ENCODE measurements at regions not wholly inside any gene's neighbourhood (a gene's known extent, or its start where the extent isn't known, plus 50 kb on each side); places are given as distances from the start of the nearest gene placed in this dataset.

GRCh38 chr16:25553711-25554436 is 137.9 kb upstream of the HS3ST4 start (continued):
- no peak for TF ChIP-seq REST (IDR thresholded peaks at IDR 0.05; ENCODE audit: low read depth)
- TF ChIP-seq EZH2phosphoT487 (IDR thresholded peaks at IDR 0.05; ENCODE audit: borderline replicate concordance), result no peak
- no peak for TF ChIP-seq FOSL1 (IDR thresholded peaks at IDR 0.05; ENCODE audit: low read depth)
- TF ChIP-seq ZFX (IDR thresholded peaks at IDR 0.05), result no peak
- no peak for TF ChIP-seq EZH2 (IDR thresholded peaks at IDR 0.05)

GRCh38 chr16:25550647-25551046 is 141.1 kb upstream of the HS3ST4 start:
- H3K4me3 ChIP-seq (replicated peaks in 1 of 2; ENCODE audit: low read depth in 1 of 2, low read length in 2 of 2), result no peak overlapping the region
- no TSS peak for BruUV-seq (replicated peaks)
- POLR2A ChIA-PET, result no interaction called here
- no peaks in the 10 kb centered on the region for H3K27me3 ChIP-seq (ENCODE audit: insufficient read depth, low read length)
- H3K36me3 ChIP-seq (ENCODE audit: control insufficient read depth in 1 of 2, insufficient read depth in 2 of 2, low read length in 2 of 2), result no peaks in the 10 kb centered on the region
- DNase-seq (ENCODE audit: low read depth, low spot score) (no peak), ATAC-seq (no peak)
- H3K79me2 ChIP-seq (ENCODE audit: insufficient read depth, low read length), result no peaks in the 10 kb centered on the region
- RAD21 ChIA-PET (ENCODE audit: low non-redundant PET in 1 of 2, low total read pairs in 2 of 2, uncharacterized antibody in 2 of 2, unreplicated experiment in 2 of 2), result no interaction called here
- no peak overlapping the region for H3K9ac ChIP-seq (ENCODE audit: low read length)
- no peaks in the 10 kb centered on the region for H3K9me2 ChIP-seq (ENCODE audit: insufficient read depth)
- no peaks in the 10 kb centered on the region for H3K4me1 ChIP-seq (ENCODE audit: control insufficient read depth in 1 of 2, insufficient read depth in 2 of 2, low read length in 2 of 2)
- no peak overlapping the region for H3K27ac ChIP-seq (ENCODE audit: low read depth, low read length)
- intact Hi-C loops (cut with micrococcal nuclease), result no loop called here
- no peak overlapping the region for H3K4me2 ChIP-seq (ENCODE audit: low read length)
- no peaks in the 10 kb centered on the region for H3K9me3 ChIP-seq (ENCODE audit: control insufficient read depth in 1 of 2, insufficient read depth in 1 of 2, low read depth in 1 of 2, low read length in 2 of 2)
- CTCF ChIA-PET, result no interaction called here
- no peak overlapping the region for H2AFZ ChIP-seq (ENCODE audit: low read depth, low read length, poor library complexity, severe bottlenecking)
- no peaks in the 10 kb centered on the region for H4K20me1 ChIP-seq (ENCODE audit: insufficient read depth)
- TF ChIP-seq SP1 (IDR thresholded peaks at IDR 0.05; ENCODE audit: low read depth), result no peak
- TF ChIP-seq, protein P1, sequence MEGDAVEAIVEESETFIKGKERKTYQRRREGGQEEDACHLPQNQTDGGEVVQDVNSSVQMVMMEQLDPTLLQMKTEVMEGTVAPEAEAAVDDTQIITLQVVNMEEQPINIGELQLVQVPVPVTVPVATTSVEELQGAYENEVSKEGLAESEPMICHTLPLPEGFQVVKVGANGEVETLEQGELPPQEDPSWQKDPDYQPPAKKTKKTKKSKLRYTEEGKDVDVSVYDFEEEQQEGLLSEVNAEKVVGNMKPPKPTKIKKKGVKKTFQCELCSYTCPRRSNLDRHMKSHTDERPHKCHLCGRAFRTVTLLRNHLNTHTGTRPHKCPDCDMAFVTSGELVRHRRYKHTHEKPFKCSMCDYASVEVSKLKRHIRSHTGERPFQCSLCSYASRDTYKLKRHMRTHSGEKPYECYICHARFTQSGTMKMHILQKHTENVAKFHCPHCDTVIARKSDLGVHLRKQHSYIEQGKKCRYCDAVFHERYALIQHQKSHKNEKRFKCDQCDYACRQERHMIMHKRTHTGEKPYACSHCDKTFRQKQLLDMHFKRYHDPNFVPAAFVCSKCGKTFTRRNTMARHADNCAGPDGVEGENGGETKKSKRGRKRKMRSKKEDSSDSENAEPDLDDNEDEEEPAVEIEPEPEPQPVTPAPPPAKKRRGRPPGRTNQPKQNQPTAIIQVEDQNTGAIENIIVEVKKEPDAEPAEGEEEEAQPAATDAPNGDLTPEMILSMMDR (IDR thresholded peaks at IDR 0.05 in 2 of 3, conservative IDR thresholded peaks at IDR 0.05 in 1 of 3; ENCODE audit: borderline replicate concordance in 1 of 3, insufficient read depth in 1 of 3, low read depth in 2 of 3, low read length in 2 of 3), result no peak
- no peak for TF ChIP-seq YY1 (IDR thresholded peaks at IDR 0.05; ENCODE audit: extremely low read depth, insufficient replicate concordance, low read depth, low read length)
- no peak for TF ChIP-seq ELF1 (IDR thresholded peaks at IDR 0.05; ENCODE audit: borderline replicate concordance, low read depth)
- TF ChIP-seq JUND (IDR thresholded peaks at IDR 0.05), result no peak
- no peak for TF ChIP-seq SRF (IDR thresholded peaks at IDR 0.05; ENCODE audit: low read depth)
- no peak for TF ChIP-seq EGR1 (IDR thresholded peaks at IDR 0.05; ENCODE audit: low read depth)
- no peak for TF ChIP-seq TCF7L2 (IDR thresholded peaks at IDR 0.05; ENCODE audit: borderline replicate concordance, extremely low read depth, insufficient read depth, insufficient read length)
- no peak for TF ChIP-seq EZH2phosphoT487 (IDR thresholded peaks at IDR 0.05; ENCODE audit: borderline replicate concordance)
- no peak for TF ChIP-seq POLR2AphosphoS5 (IDR thresholded peaks at IDR 0.05; ENCODE audit: low read depth, low read length)
- TF ChIP-seq ZNF274 (IDR thresholded peaks at IDR 0.05; ENCODE audit: low read depth, low read length), result no peak
- TF ChIP-seq, protein P2, sequence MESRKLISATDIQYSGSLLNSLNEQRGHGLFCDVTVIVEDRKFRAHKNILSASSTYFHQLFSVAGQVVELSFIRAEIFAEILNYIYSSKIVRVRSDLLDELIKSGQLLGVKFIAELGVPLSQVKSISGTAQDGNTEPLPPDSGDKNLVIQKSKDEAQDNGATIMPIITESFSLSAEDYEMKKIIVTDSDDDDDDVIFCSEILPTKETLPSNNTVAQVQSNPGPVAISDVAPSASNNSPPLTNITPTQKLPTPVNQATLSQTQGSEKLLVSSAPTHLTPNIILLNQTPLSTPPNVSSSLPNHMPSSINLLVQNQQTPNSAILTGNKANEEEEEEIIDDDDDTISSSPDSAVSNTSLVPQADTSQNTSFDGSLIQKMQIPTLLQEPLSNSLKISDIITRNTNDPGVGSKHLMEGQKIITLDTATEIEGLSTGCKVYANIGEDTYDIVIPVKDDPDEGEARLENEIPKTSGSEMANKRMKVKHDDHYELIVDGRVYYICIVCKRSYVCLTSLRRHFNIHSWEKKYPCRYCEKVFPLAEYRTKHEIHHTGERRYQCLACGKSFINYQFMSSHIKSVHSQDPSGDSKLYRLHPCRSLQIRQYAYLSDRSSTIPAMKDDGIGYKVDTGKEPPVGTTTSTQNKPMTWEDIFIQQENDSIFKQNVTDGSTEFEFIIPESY (IDR thresholded peaks at IDR 0.05; ENCODE audit: extremely low read depth, insufficient replicate concordance, low read length), result no peak
- TF ChIP-seq CBX3 (IDR thresholded peaks at IDR 0.05; ENCODE audit: low read depth), result no peak
- no peak for TF ChIP-seq FOSL1 (IDR thresholded peaks at IDR 0.05; ENCODE audit: low read depth)
- TF ChIP-seq POLR2A (IDR thresholded peaks at IDR 0.05; ENCODE audit: borderline replicate concordance, extremely low read depth, insufficient read depth, insufficient read length), result no peak

All from HCT116 (cell line).